ENCODE measurements at regions not wholly inside any gene's neighbourhood (a gene's known extent, or its start where the extent isn't known, plus 50 kb on each side); places are given as distances from the start of the nearest gene placed in this dataset.

DNA sequence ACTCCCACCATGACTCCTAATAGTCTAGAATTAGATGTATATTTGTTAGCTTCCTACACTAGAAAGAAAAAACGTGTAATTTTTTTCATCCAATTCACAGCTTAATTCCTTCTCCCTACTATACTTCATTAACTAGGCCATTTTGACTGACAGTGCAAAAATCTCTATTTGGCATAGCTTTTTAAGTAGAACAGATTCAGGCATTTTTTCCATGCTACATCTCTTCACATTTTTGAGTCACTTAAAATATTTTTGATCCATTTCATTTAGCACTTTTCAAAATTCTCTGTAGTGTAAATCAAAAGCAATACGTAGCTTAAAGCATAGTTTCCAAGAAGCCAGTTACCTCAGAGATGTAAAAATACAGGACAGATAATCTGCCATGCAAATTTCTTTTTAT lies 391.1 kb upstream of the NPVF start:
- TF ChIP-seq, protein P1, sequence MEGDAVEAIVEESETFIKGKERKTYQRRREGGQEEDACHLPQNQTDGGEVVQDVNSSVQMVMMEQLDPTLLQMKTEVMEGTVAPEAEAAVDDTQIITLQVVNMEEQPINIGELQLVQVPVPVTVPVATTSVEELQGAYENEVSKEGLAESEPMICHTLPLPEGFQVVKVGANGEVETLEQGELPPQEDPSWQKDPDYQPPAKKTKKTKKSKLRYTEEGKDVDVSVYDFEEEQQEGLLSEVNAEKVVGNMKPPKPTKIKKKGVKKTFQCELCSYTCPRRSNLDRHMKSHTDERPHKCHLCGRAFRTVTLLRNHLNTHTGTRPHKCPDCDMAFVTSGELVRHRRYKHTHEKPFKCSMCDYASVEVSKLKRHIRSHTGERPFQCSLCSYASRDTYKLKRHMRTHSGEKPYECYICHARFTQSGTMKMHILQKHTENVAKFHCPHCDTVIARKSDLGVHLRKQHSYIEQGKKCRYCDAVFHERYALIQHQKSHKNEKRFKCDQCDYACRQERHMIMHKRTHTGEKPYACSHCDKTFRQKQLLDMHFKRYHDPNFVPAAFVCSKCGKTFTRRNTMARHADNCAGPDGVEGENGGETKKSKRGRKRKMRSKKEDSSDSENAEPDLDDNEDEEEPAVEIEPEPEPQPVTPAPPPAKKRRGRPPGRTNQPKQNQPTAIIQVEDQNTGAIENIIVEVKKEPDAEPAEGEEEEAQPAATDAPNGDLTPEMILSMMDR (IDR thresholded peaks at IDR 0.05), result no peak
- TF ChIP-seq CEBPB (IDR thresholded peaks at IDR 0.05) (no peak), EP300 (IDR thresholded peaks at IDR 0.05) (no peak)
- TF ChIP-seq, protein P2, sequence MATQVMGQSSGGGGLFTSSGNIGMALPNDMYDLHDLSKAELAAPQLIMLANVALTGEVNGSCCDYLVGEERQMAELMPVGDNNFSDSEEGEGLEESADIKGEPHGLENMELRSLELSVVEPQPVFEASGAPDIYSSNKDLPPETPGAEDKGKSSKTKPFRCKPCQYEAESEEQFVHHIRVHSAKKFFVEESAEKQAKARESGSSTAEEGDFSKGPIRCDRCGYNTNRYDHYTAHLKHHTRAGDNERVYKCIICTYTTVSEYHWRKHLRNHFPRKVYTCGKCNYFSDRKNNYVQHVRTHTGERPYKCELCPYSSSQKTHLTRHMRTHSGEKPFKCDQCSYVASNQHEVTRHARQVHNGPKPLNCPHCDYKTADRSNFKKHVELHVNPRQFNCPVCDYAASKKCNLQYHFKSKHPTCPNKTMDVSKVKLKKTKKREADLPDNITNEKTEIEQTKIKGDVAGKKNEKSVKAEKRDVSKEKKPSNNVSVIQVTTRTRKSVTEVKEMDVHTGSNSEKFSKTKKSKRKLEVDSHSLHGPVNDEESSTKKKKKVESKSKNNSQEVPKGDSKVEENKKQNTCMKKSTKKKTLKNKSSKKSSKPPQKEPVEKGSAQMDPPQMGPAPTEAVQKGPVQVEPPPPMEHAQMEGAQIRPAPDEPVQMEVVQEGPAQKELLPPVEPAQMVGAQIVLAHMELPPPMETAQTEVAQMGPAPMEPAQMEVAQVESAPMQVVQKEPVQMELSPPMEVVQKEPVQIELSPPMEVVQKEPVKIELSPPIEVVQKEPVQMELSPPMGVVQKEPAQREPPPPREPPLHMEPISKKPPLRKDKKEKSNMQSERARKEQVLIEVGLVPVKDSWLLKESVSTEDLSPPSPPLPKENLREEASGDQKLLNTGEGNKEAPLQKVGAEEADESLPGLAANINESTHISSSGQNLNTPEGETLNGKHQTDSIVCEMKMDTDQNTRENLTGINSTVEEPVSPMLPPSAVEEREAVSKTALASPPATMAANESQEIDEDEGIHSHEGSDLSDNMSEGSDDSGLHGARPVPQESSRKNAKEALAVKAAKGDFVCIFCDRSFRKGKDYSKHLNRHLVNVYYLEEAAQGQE (IDR thresholded peaks at IDR 0.05), result no peak

All from A549 (cell line).